NAMALWA (cell line): ENCODE measurements at regions not wholly inside any gene's neighbourhood (a gene's known extent, or its start where the extent isn't known, plus 50 kb on each side); places are given as distances from the start of the nearest gene placed in this dataset.

ENCODE experiments used
- DNase-seq: peaks from one replicate; pipeline ENCODE4 v3.0.0-alpha.2; 2015; ENCODE audit warnings: low spot score

GRCh38 chr18:21162786-21163185 lies 51.2 kb upstream of the ROCK1 start:
- DNase-seq = no peak

GRCh38 chr18:21163647-21164547 lies 52.3 kb upstream of the ROCK1 start:
- no peak for DNase-seq

DNA sequence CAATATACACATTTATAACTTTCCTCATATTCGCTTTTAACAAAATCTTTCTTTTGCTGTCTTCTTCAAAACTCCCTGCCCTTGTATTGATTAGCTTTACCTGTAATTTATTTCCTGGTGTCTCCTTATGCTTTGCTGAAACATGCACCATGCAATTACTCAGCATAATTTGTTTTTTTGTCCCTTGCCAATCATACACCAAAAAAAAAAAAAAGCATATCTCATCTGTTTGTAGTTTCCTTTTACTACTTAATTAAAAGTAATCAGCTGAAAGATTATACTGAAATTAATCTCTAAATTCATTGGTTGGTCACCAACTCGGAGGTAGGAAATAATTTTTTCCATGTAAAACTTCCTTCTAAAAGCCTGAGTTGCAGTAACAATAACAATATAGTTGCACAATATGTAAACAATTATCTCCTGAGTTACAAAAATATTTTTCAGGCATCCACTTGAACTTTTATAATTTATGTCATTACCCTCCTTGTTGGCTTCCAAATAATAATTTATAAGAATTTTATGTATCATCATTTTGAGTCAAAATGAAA lies 53.0 kb upstream of the ROCK1 start:
- DNase-seq = no peak

DNA sequence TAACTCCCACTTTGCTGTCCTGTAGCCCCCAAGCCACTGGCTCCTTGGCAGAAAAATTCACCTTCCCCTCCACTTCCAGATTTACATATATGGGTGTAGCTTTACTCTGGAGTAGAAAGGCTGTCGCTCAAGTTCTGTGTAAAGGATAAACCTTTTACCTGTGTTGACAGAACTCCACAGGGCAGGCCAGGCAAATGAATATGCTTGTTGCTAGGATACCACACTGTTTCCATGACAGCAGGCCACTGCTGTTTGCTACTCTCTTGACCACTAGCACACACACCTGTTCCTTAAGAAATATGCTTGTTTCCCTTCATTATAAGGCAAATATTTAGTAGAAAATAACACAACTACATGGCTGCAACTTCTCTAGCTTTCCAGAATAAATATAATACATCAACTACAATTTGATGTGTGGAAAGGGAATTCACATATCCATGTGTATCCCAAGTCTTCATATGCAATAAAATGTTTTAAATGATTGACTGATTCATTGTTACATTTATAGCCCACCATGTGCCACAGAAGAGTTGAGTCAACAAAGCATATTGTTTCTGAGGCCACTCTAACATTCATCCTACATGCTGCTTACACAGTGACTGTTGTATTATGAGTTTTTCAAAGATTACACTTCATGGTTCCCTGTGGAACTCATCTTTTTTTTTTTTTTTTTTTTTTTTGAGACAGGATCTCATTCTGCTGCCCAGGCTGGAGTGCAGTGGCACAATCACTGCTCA lies 56.2 kb upstream of the ROCK1 start:
- DNase-seq = peak; percentile 36

GRCh38 chr18:21168880-21169279 lies 57.3 kb upstream of the ROCK1 start:
- DNase-seq = no peak

DNA sequence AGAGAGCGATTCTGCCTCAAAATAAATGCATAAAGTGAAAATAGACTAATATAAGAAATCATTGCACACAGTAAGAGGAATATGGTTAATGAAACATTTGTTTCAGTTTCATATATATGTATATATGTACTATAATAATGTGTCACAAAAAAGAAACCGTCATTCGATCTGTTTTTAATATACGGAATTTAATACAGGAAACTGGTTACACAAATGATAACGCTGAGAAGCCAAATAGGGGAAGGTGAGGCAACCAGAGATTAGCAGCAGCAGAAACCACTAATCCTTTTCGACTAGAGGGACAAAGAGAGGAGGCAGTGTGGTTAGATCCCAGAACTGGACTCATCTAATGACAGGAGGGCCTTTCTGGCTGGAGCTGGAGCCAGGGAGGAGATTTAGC lies 64.2 kb upstream of the GREB1L start:
- no peak for DNase-seq

DNA sequence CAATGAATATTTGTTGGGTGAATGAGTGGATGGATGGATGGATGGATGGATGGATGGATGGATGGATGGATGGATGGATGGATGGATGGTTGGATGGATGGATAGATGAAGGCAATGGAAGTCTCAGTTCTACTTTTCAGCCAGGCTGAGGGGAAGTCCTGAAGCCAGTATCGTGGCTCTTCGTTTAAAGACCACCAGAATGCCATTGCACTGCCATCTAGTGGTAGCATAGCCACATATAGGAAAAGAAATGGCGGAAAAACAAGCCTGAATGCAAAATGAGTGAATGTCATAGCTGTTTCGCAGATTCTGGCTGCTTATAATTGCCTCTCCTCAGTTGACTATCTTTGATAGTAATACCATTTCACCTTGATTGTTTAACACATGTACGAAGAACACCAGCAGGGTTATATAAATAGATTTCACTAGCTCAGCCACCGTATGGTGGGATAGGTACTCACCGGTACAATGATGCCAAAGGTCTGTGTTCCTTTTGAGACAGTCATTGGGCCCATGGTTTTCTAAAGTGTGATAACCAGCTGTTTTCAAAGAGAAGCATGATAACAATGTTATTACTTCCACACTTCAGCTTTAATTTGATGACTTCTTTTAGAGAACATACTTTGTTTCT lies 62.3 kb upstream of the GREB1L start:
- DNase-seq = peak; percentile 87

GRCh38 chr18:21180588-21180987 lies 61.4 kb upstream of the GREB1L start:
- DNase-seq = no peak

DNA sequence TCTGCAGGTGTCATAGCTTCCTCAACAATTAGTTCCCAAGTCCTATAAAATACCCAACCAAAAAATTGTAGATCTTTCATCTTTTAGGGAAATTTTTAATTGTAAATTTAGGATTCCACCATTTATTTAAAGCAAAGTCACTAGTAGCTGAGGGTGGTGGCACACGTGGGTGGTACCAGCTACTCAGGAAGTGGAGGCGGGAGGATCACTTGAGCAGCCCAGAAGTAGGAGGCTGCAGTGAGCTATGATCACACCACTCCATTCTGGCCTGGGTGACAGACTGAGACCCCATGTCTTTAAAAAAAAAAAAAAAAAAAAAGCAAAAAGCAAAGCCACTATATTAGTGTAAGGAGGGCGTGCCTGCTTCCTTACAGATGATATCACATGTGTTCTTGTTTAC lies 60.3 kb upstream of the GREB1L start:
- no peak for DNase-seq

DNA sequence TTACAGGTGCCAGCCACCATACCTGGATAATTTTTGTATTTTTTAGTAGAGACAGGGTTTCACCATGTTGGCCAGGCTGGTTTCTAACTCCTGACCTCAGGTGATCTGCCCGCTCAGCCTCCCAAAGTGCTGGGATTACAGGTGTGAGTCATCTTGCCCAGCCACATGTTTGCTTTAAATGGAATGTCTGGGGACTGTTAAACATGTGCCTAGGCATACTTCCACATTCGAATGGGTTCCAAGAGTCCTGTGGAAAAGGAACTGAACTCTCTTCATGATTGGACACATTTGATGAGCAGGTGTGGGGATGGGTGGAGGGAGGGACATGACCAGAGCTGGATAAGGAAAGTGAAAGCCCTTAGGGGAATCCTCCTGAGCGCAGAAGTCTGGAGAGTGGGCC lies 58.4 kb upstream of the GREB1L start:
- DNase-seq = no peak

- no peak for DNase-seq
Observed at GRCh38 chr18:21184396-21184996, 57.5 kb upstream of the GREB1L start.

DNA sequence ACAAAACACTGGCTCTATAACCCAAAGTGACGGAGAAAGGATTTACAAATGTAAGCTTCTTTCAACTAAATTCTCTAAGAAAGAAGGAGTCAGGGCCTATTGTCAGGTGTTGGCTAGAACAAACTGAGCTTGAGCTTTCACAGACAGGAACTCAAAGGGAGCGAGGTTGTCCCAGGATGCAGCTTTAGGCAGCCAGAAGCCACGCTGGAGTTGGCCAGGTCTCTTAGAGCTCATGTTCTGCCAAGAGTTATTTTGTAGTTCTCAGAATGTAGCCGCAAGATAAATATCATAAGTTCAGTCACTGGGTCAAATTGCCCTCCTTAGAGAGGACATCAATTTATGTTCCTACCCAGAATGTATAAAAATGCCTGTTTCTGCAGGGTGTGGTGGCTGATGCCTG lies 54.1 kb upstream of the GREB1L start:
- DNase-seq = no peak

DNA sequence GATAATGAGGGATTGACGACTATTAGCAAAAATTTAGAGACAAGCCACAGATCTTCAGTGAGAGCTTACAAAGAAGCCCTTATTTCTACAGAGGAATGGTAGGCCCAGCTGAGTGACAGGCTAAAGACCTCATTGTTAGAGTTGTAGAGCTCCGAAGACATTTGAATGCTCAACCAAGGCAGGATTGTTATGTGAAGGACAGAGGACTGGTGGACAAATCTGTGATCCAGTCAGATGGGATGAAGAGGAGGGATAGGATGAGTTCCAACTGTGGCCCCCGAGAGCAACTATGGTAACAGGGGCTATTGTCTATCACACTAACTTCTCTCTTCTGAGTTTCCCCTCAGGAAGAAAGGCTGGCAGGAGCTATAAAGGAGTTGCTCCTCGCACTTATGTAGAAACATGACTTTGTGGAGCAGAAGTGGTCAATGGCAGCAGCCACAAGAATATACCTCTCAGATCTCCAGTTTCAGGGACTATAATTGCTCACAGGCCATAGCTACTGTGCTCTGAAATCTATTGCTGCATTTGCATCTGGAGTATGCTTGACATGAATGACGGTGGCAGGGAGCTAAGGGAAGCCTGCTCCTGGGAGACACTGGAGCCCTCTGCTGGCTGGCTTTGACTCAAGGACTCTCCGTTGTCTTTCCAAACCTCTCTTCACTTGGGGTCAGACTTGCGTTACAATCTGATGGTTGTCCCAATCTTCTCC lies 50.3 kb upstream of the GREB1L start:
- DNase-seq = peak; percentile 28
